Lower leg skin (tissue), 4 donors: ENCODE measurements at regions not wholly inside any gene's neighbourhood (a gene's known extent, or its start where the extent isn't known, plus 50 kb on each side); places are given as distances from the start of the nearest gene placed in this dataset.

Experiments
- DNase-seq, 2 donors: peaks; one replicate each; pipeline ENCODE4 v3.0.0-alpha.2; 2019; ENCODE audit warnings: low spot score in 2 of 2
- H3K4me3 ChIP-seq: fragments of 200-600 bp; sonication (generic); 2 replicates; pipeline ENCODE4 v1.5.1; 2017; ENCODE audit warnings: mild to moderate bottlenecking, low read depth; ENCODE audit not compliant: poor library complexity, severe bottlenecking
- POLR2A ChIP-seq, 2 donors: fragments of 450-650 bp; IDR thresholded peaks; one replicate each; pipeline ENCODE4 v1.6.1; 2016 to 2017; ENCODE audit warnings: antibody characterized with exemption in 2 of 2, mild to moderate bottlenecking in 1 of 2, moderate library complexity in 1 of 2
- WGBS, 2 donors: methylation state at CpG; one replicate each; pipeline ENCODE4 v1.1.5; 2018; 5-methylcytosine and 5-hydroxymethylcytosine counted together
- intact Hi-C: fragments of 100-400 bp; cut with DNase I; formaldehyde crosslinking; loops from one replicate; pipeline ENCODE4 v1.15.0; 2023; ENCODE audit warnings: low total_unique reads
- TF ChIP-seq, protein P1 (sequence below), 3 donors: fragments of 450-650 bp; IDR thresholded peaks; one replicate each; pipeline ENCODE4 v1.5.1; 2016; ENCODE audit warnings: antibody characterized with exemption in 3 of 3, mild to moderate bottlenecking in 3 of 3, moderate library complexity in 2 of 3

DNA sequence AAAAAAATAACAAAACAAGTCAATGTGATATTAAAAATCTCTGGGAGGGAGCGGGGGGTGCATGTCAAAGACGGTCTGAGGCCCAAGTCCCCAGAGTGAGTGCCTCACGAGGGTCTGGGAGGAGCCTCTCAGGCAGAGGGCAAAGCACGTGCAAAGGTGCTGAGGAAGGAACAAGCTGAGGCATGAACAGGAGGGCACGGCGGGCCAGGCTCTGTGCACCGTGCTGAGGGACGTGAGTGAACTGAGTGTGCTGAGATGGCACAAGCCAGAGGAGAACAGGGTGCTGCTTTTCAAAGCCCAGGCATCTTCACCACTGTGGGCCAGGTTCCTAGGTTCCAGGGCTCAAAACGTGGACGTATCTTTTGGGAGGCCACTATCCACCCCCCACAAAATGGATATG, 142.1 kb upstream of the PHACTR3 start:
- no peak for DNase-seq
- no peak overlapping the region for H3K4me3 ChIP-seq
- TF ChIP-seq, protein P1, sequence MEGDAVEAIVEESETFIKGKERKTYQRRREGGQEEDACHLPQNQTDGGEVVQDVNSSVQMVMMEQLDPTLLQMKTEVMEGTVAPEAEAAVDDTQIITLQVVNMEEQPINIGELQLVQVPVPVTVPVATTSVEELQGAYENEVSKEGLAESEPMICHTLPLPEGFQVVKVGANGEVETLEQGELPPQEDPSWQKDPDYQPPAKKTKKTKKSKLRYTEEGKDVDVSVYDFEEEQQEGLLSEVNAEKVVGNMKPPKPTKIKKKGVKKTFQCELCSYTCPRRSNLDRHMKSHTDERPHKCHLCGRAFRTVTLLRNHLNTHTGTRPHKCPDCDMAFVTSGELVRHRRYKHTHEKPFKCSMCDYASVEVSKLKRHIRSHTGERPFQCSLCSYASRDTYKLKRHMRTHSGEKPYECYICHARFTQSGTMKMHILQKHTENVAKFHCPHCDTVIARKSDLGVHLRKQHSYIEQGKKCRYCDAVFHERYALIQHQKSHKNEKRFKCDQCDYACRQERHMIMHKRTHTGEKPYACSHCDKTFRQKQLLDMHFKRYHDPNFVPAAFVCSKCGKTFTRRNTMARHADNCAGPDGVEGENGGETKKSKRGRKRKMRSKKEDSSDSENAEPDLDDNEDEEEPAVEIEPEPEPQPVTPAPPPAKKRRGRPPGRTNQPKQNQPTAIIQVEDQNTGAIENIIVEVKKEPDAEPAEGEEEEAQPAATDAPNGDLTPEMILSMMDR (IDR thresholded peaks at IDR 0.05), result no peak
- TF ChIP-seq POLR2A (IDR thresholded peaks at IDR 0.05), result no peak
- intact Hi-C loops, result no loop called here
- WGBS, 2 donors, result 55 to 59% methylated on average over 10 of the region's 10 CpGs

DNA sequence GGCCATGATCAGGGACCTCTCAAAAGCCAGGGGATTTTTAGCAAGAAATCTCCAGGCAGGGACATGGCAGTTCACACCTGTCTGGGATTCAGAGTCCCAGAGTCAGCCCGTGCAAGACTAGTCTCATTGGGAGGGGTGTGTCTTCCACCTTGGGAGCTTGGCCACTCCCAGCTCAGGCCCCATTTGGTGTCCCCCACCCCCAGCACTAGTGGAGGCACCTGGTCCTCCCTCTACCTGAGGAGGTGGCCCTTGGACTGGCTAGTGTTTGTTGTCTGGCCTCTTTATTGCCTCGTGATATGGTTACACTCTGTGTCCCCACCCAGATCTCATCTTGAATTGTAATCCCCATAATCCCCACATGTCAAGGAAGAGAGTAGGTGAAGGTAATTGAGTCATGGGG, 140.8 kb upstream of the PHACTR3 start:
- intact Hi-C loops, result no loop called here
- H3K4me3 ChIP-seq, result no peak overlapping the region
- no peak for DNase-seq
- no peak for TF ChIP-seq POLR2A (IDR thresholded peaks at IDR 0.05)
- TF ChIP-seq, protein P1 (IDR thresholded peaks at IDR 0.05), result no peak
- WGBS, 2 donors, result 71 to 80% methylated on average over 1 to 2 of the region's 2 CpGs

DNA sequence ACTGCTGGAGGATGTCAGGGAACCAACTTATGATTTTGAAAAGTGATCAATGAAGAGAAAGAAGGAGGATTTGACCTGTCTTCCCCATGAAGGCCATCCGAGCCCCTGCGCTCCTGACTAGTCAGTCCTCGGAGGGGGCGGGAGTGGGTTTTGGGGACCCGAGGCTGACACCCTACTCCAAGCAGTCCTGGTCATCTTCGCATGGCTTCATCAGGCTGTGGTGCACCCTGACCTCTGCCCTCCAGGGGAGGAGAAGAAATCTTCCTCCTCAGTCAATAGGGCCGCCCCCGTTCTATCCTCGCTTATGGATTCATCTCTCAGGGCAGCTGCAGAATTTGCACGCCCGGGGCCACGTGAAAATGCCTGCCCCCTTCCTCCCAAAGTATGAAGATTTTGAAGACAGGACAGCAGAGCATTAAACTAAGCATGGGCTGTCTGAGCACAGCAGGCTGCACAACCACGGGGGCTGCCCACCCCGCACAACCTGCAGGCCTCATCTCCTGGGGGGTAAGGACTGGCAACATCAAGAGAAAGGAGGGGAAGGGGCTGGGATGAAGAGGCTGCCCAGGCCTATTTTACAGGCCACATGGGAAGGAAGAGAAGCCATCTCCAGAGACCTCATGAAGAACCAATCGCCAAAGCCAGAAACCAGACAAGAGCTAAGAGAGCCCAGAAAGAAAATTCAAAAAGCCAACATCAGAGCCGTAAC, 138.1 kb upstream of the PHACTR3 start:
- TF ChIP-seq POLR2A (IDR thresholded peaks at IDR 0.05), result no peak
- TF ChIP-seq, protein P1 (IDR thresholded peaks at IDR 0.05), result no peak
- 93% methylated on average over 16 of the region's 16 CpGs for WGBS, 2 donors
- DNase-seq, result no peak
- no peak overlapping the region for H3K4me3 ChIP-seq
- intact Hi-C loops, result no loop called here

DNA sequence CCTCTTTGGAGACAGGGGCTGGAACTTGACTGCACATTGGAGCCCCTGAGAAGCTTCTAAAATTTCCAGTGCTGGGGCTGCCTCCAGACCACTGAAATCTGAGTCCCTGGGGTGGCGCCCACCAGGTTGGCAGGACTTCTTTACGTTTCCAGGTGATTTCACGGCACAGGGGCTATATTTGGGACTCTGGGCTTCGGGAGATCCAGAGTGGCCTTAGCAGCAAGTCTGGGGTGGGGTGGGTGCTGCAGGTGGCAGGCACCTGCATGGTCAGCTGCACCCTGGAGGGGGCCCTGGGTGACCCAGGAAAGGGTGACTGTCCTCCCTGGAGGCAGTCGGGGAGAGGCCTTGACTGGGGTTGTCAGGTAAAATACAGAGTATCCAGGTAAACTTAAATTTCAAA, 135.5 kb upstream of the PHACTR3 start:
- TF ChIP-seq, protein P1 (IDR thresholded peaks at IDR 0.05), result no peak
- no peak for TF ChIP-seq POLR2A (IDR thresholded peaks at IDR 0.05)
- DNase-seq, result no peak
- intact Hi-C loops, result no loop called here
- WGBS, 2 donors, result 85 to 86% methylated on average over 5 of the region's 5 CpGs
- H3K4me3 ChIP-seq, result no peak overlapping the region

DNA sequence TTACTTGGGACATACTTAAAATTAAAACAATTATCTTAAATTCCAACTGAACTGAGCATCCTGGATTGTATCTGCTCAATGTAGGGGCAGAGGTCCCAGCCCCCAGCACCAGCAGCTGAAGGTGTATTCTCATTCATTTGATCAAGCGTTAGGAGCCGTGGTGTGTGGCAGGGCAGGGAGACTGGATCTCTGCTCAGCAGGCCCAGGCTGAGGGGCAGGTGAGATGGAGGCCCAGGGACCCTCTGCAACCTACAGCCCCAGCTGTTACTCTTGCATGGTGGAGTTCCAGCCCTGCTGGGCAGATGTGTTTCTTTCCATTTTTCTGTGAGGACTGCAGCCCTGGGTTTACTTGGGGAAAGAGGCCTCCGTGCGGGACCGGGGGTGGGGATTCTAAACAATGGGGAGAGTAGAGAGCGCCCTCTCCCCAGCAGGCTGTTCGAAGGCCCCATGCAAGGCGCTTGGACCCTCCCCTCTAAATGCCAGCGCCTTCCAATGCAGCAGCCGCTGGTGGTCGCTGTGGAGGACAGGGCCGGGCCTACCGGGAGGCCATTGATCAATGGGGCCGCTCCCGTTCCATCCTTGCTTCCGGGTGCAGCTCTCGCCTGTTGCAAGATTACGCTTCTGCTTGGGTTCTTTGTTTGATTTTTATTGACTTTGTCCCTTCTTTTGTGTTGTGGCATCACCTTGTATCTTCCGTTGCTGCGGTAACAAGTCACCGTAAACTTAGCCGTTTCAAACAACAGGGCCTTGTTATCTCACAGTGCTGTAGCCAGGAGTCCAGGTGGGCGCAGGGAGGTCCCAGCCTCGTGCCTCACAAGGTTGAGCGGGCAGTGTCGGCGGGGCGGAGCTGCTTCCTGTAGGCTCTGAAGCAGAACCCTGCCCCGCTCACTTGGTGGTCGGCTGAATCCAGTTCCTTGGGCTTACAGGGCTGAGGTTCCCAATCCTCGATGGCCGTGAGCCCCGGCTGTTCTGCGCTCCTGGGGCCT, 134.8 kb upstream of the PHACTR3 start:
- TF ChIP-seq POLR2A (IDR thresholded peaks at IDR 0.05), result no peak
- TF ChIP-seq, protein P1 (IDR thresholded peaks at IDR 0.05), result no peak
- intact Hi-C loops, result loop anchor here (10.0 kb wide), 1 partner anchor 865 kb away; no protein-coding TSS in a partner anchor
- DNase-seq, result no peak
- no peak overlapping the region for H3K4me3 ChIP-seq
- WGBS, 2 donors, result 85 to 87% methylated on average over 34 of the region's 34 CpGs
